SK-N-SH (cell line): ENCODE measurements at regions not wholly inside any gene's neighbourhood (a gene's known extent, or its start where the extent isn't known, plus 50 kb on each side); places are given as distances from the start of the nearest gene placed in this dataset.

Experiments
- EP300 ChIP-seq, 2 experiments: IDR thresholded peaks; 2 replicates each; pipeline versions ENCODE4 v1.4.0 to v1.6.1; 2012; ENCODE audit warnings: borderline replicate concordance in 1 of 2, low read depth in 1 of 2, low read length in 1 of 2
- POLR2AphosphoS5 ChIP-seq: IDR thresholded peaks from 2 replicates; pipeline ENCODE4 v1.6.1; 2012; ENCODE audit warnings: low read depth, low read length
- RFX5 ChIP-seq: IDR thresholded peaks from 2 replicates; pipeline ENCODE4 v1.6.1; 2012; ENCODE audit warnings: mild to moderate bottlenecking, improper control_type of control experiment, low read length
- SIN3A ChIP-seq: IDR thresholded peaks from 2 replicates; pipeline ENCODE4 v1.6.1; 2012; ENCODE audit warnings: low read depth, mild to moderate bottlenecking, low read length, moderate library complexity, borderline replicate concordance
- TAF1 ChIP-seq: IDR thresholded peaks from 2 replicates; pipeline ENCODE4 v1.6.1; 2012; ENCODE audit warnings: low read depth, mild to moderate bottlenecking, low read length, moderate library complexity, borderline replicate concordance
- TCF12 ChIP-seq: IDR thresholded peaks from 2 replicates; pipeline ENCODE4 v1.4.0; 2012
- TF ChIP-seq, protein P1 (sequence below): IDR thresholded peaks from 2 replicates; pipeline ENCODE4 v1.4.0; 2012; ENCODE audit warnings: low read depth
- TF ChIP-seq, protein P2 (sequence below): fragments of 200-600 bp; sonication (generic); IDR thresholded peaks from 2 replicates; pipeline ENCODE4 v1.6.1; 2017; ENCODE audit warnings: antibody characterized with exemption, mild to moderate bottlenecking, moderate library complexity

DNA sequence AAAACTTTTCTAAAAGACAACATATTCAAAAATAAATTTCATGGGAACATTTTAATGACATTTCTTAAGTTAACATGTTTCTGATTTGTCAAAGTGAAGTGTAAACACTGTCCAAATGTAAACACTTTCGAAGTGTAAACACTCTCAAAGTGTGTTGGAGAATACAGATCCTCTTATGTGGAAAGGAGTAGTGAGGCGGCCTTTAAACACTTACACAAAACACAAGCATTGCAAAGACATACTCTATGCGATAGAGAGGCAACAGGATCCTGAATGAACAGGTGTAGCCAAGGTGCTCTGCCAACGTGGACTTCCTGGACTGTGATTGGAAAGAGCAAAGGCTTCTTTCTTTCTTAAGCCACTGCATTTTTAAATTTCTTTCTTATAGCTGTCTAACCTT lies 62.7 kb upstream of the PGM2 start:
- TF ChIP-seq, protein P1, sequence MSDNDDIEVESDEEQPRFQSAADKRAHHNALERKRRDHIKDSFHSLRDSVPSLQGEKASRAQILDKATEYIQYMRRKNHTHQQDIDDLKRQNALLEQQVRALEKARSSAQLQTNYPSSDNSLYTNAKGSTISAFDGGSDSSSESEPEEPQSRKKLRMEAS, result no peak
- TF ChIP-seq RFX5 (no peak), TAF1 (no peak), POLR2AphosphoS5 (no peak), EP300 (IDR thresholded peaks at IDR 0.05; ENCODE audit: borderline replicate concordance in 1 of 2, low read depth in 1 of 2, low read length in 1 of 2) (no peak), SIN3A (no peak), TCF12 (no peak)
- TF ChIP-seq, protein P2, sequence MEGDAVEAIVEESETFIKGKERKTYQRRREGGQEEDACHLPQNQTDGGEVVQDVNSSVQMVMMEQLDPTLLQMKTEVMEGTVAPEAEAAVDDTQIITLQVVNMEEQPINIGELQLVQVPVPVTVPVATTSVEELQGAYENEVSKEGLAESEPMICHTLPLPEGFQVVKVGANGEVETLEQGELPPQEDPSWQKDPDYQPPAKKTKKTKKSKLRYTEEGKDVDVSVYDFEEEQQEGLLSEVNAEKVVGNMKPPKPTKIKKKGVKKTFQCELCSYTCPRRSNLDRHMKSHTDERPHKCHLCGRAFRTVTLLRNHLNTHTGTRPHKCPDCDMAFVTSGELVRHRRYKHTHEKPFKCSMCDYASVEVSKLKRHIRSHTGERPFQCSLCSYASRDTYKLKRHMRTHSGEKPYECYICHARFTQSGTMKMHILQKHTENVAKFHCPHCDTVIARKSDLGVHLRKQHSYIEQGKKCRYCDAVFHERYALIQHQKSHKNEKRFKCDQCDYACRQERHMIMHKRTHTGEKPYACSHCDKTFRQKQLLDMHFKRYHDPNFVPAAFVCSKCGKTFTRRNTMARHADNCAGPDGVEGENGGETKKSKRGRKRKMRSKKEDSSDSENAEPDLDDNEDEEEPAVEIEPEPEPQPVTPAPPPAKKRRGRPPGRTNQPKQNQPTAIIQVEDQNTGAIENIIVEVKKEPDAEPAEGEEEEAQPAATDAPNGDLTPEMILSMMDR, result no peak
